K562 (cell line): ENCODE measurements at regions not wholly inside any gene's neighbourhood (a gene's known extent, or its start where the extent isn't known, plus 50 kb on each side); places are given as distances from the start of the nearest gene placed in this dataset.
"Not testable (repeated sequence)": the region's sequence is repeated elsewhere in the genome, so short reads cannot be mapped to it uniquely, and the experiment has no call there.

Experiments
- CEBPB ChIP-seq: fragments of 450-650 bp; IDR thresholded peaks from 2 replicates; pipeline ENCODE4 v1.6.1; 2016; ENCODE audit warnings: missing genetic modification characterization, missing compliant biosample characterization
- CTCF ChIP-seq, 3 experiments: IDR thresholded peaks in 2 of 3; conservative IDR thresholded peaks in 1 of 3; 2 replicates each; pipeline ENCODE4 v1.5.1; 2011 to 2012; ENCODE audit warnings: low read length in 3 of 3, mild to moderate bottlenecking in 3 of 3, control low read depth in 2 of 3, improper control_type of control experiment in 1 of 3, inconsistent platforms in 1 of 3, low read depth in 1 of 3, mixed read lengths in 1 of 3, moderate library complexity in 1 of 3; ENCODE audit not compliant: insufficient read depth in 2 of 3
- ELK3 ChIP-seq: fragments of 450-650 bp; formaldehyde crosslinking; IDR thresholded peaks from 2 replicates; pipeline ENCODE4 v1.4.0; 2020; ENCODE audit warnings: mild to moderate bottlenecking
- GABPB1 ChIP-seq: sonication (generic); formaldehyde crosslinking; IDR thresholded peaks from 2 replicates; pipeline ENCODE4 v1.8.0; 2022; ENCODE audit warnings: mild to moderate bottlenecking, missing genetic modification reagents
- MAZ ChIP-seq, 2 experiments: fragments of 450-650 bp in 1 of 2; sonication (generic) in 1 of 2; formaldehyde crosslinking; IDR thresholded peaks in 1 of 2; conservative IDR thresholded peaks in 1 of 2; 2 replicates each; pipeline versions ENCODE4 v1.4.0 to v1.5.0; 2020; ENCODE audit warnings: mild to moderate bottlenecking in 1 of 2, missing genetic modification reagents in 1 of 2
- RB1 ChIP-seq: fragments of 450-650 bp; IDR thresholded peaks from 2 replicates; pipeline ENCODE4 v1.6.1; 2017; ENCODE audit warnings: low read depth, mild to moderate bottlenecking
- RERE ChIP-seq: sonication (generic); formaldehyde crosslinking; IDR thresholded peaks from 2 replicates; pipeline ENCODE4 v1.8.0; 2023; ENCODE audit warnings: missing genetic modification reagents, mild to moderate bottlenecking, borderline replicate concordance
- SIN3B ChIP-seq: fragments of 450-650 bp; IDR thresholded peaks from 2 replicates; pipeline ENCODE4 v1.6.1; 2017; ENCODE audit warnings: low read depth, mild to moderate bottlenecking, moderate library complexity
- ZNF217 ChIP-seq: sonication (generic); formaldehyde crosslinking; IDR thresholded peaks from 2 replicates; pipeline ENCODE4 v1.8.0; 2022; ENCODE audit warnings: mild to moderate bottlenecking, missing genetic modification reagents
- ZNF639 ChIP-seq, 2 experiments: fragments of 200-800 bp in 1 of 2; sonication (Bioruptor generic) in 1 of 2; sonication (generic) in 1 of 2; formaldehyde crosslinking in 1 of 2; IDR thresholded peaks in 1 of 2; conservative IDR thresholded peaks in 1 of 2; 2 replicates each; pipeline versions ENCODE4 v1.5.0 to v1.6.1; 2016 to 2020; ENCODE audit warnings: missing compliant biosample characterization in 1 of 2, missing genetic modification characterization in 1 of 2, missing genetic modification reagents in 1 of 2

GRCh38 chr9:61628951-61629350 is 439.1 kb downstream of the SPATA31A7 start:
- not testable (repeated sequence) for TF ChIP-seq SIN3B; CTCF (IDR thresholded peaks at IDR 0.05 in 2 of 3, conservative IDR thresholded peaks at IDR 0.05 in 1 of 3; ENCODE audit: insufficient read depth in 2 of 3, low read depth in 1 of 3, low read length in 3 of 3); ELK3 (CRISPR knock-in tag); ZNF217 (CRISPR knock-in tag); RERE; RB1; MAZ (CRISPR knock-in tag; conservative IDR thresholded peaks at IDR 0.05 in 1 of 2, IDR thresholded peaks at IDR 0.05 in 1 of 2); GABPB1 (CRISPR knock-in tag); CEBPB (tag); ZNF639 (CRISPR knock-in tag; conservative IDR thresholded peaks at IDR 0.05 in 1 of 2, IDR thresholded peaks at IDR 0.05 in 1 of 2)
